HEK293 (cell line): ENCODE measurements at regions not wholly inside any gene's neighbourhood (a gene's known extent, or its start where the extent isn't known, plus 50 kb on each side); places are given as distances from the start of the nearest gene placed in this dataset.

Experiments
- SP2 ChIP-seq: fragments of 450-650 bp; formaldehyde crosslinking; IDR thresholded peaks from 2 replicates; pipeline ENCODE4 v1.5.1; 2016; ENCODE audit warnings: missing biosample characterization, missing genetic modification characterization
- ZNF335 ChIP-seq: fragments of 450-650 bp; formaldehyde crosslinking; conservative IDR thresholded peaks from 2 replicates; pipeline ENCODE4 v1.5.1; 2016; ENCODE audit warnings: missing biosample characterization, missing genetic modification characterization

DNA sequence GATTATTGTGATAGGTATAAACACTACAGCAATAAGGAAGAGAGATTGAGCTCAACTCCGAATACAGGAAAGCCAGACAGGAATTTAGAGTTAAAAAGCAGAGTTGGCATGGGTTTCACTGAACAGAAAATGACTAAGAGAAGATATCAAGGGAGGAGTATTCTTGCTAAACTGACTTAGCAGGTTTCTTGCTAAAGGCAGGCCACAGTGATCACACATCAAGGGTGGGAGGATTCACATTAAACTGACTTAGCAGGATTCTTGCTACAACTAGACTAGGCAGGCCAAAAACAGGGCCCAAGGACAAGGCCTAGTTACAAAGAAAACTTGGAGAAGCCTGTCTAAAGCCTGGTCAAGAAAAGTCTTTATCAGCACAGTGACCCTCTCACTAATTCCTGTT, 195.1 kb downstream of the MAGEB5 start:
- TF ChIP-seq ZNF335 (tag by site-specific recombination) (no peak), SP2 (tag by site-specific recombination) (no peak)
